HEK293 (cell line): ENCODE measurements at regions not wholly inside any gene's neighbourhood (a gene's known extent, or its start where the extent isn't known, plus 50 kb on each side); places are given as distances from the start of the nearest gene placed in this dataset.

Experiments
- CTCF ChIA-PET: fragments of 350-600 bp; formaldehyde crosslinking; extraction: SDS; loops from one replicate; lab custom pipeline; 2021; ENCODE audit warnings: antibody characterized with exemption; lab: Yijun Ruan, JAX
- POLR2A ChIA-PET: fragments of 300-600 bp; formaldehyde crosslinking; extraction: SDS; loops from one replicate; lab custom pipeline; 2020; ENCODE audit warnings: antibody characterized with exemption, inconsistent platforms; lab: Yijun Ruan, JAX
- H3K27ac ChIP-seq: fragments of 200-500 bp; sonication (Bioruptor generic); 2 replicates; pipeline ENCODE4 v1.5.1; 2014; ENCODE audit warnings: low read depth, low read length, control low read depth, inconsistent platforms; ENCODE audit errors: extremely low read depth
- H3K36me3 ChIP-seq, 2 experiments: fragments of 200-500 bp in 1 of 2; sonication (Bioruptor generic) in 1 of 2; 1 replicate in 1 of 2; 2 replicates in 1 of 2; pipeline ENCODE4 v1.5.1; 2014 to 2017; ENCODE audit warnings: inconsistent platforms in 2 of 2, low read length in 2 of 2; ENCODE audit not compliant: control insufficient read depth in 2 of 2, insufficient read depth in 1 of 2
- H3K4me1 ChIP-seq: fragments of 200-500 bp; sonication (Bioruptor generic); 2 replicates; pipeline ENCODE4 v1.5.1; 2014; ENCODE audit warnings: mild to moderate bottlenecking, low read length, inconsistent platforms; ENCODE audit not compliant: control insufficient read depth, insufficient read depth
- H3K4me3 ChIP-seq: 2 replicates; pipeline ENCODE4 v1.5.1; 2011; ENCODE audit warnings: low read depth, mild to moderate bottlenecking, control low read depth, low read length, moderate library complexity
- H3K9me3 ChIP-seq: fragments of 200-500 bp; sonication (Bioruptor generic); 2 replicates; pipeline ENCODE4 v1.5.1; 2014; ENCODE audit warnings: low read depth, low read length, inconsistent platforms; ENCODE audit not compliant: control insufficient read depth, insufficient read depth
- GLIS2 ChIP-seq: fragments of 450-650 bp; formaldehyde crosslinking; IDR thresholded peaks from 2 replicates; pipeline ENCODE4 v1.5.1; 2016; ENCODE audit warnings: missing biosample characterization, missing genetic modification characterization
- HOXC10 ChIP-seq: sonication (generic); formaldehyde crosslinking; IDR thresholded peaks from 2 replicates; pipeline ENCODE4 v1.8.1; 2023; ENCODE audit warnings: mild to moderate bottlenecking, missing genetic modification reagents
- KLF8 ChIP-seq: fragments of 450-650 bp; formaldehyde crosslinking; IDR thresholded peaks from 2 replicates; pipeline ENCODE4 v1.5.1; 2016; ENCODE audit warnings: missing biosample characterization, missing genetic modification characterization
- PRDM1 ChIP-seq: fragments of 450-650 bp; formaldehyde crosslinking; IDR thresholded peaks from 2 replicates; pipeline ENCODE4; 2016; ENCODE audit warnings: missing biosample characterization, missing genetic modification characterization
- SCRT2 ChIP-seq: fragments of 450-650 bp; formaldehyde crosslinking; IDR thresholded peaks from 2 replicates; pipeline ENCODE4 v1.5.1; 2016; ENCODE audit warnings: missing biosample characterization, missing genetic modification characterization
- ZBTB6 ChIP-seq: fragments of 450-650 bp; formaldehyde crosslinking; IDR thresholded peaks from 2 replicates; pipeline ENCODE4 v1.5.1; 2017; ENCODE audit warnings: missing biosample characterization, missing genetic modification characterization
- ZNF133 ChIP-seq: fragments of 450-650 bp; formaldehyde crosslinking; IDR thresholded peaks from 2 replicates; pipeline ENCODE4 v1.5.1; 2016; ENCODE audit warnings: missing biosample characterization, missing genetic modification characterization
- ZNF157 ChIP-seq: fragments of 450-650 bp; formaldehyde crosslinking; IDR thresholded peaks from 2 replicates; pipeline ENCODE4 v1.5.1; 2016; ENCODE audit warnings: missing biosample characterization, missing genetic modification characterization
- ZNF274 ChIP-seq, 2 experiments: fragments of 200-500 bp in 1 of 2; fragments of 450-650 bp in 1 of 2; sonication (Bioruptor generic) in 1 of 2; formaldehyde crosslinking in 1 of 2; IDR thresholded peaks; 2 replicates each; pipeline versions ENCODE4 v1.5.1 to v1.6.1; 2014 to 2016; ENCODE audit warnings: borderline replicate concordance in 1 of 2, inconsistent platforms in 1 of 2, low read length in 1 of 2, missing biosample characterization in 1 of 2, missing genetic modification characterization in 1 of 2
- ZNF629 ChIP-seq: fragments of 450-650 bp; formaldehyde crosslinking; IDR thresholded peaks from 2 replicates; pipeline ENCODE4 v1.5.1; 2017; ENCODE audit warnings: missing biosample characterization, missing genetic modification characterization
- ZNF830 ChIP-seq: fragments of 450-650 bp; IDR thresholded peaks from 2 replicates; pipeline ENCODE4 v1.5.0; 2018; ENCODE audit warnings: missing biosample characterization, missing genetic modification characterization, low read depth, mild to moderate bottlenecking, moderate library complexity
- ZSCAN23 ChIP-seq: fragments of 450-650 bp; formaldehyde crosslinking; IDR thresholded peaks from 2 replicates; pipeline ENCODE4 v1.5.1; 2016; ENCODE audit warnings: missing biosample characterization, missing genetic modification characterization
- ZXDB ChIP-seq: fragments of 450-650 bp; formaldehyde crosslinking; IDR thresholded peaks from 2 replicates; pipeline ENCODE4 v1.5.1; 2016; ENCODE audit warnings: missing biosample characterization, missing genetic modification characterization
- TF ChIP-seq, protein P1 (sequence below): fragments of 450-650 bp; formaldehyde crosslinking; IDR thresholded peaks from 2 replicates; pipeline ENCODE4 v1.5.1; 2016; ENCODE audit warnings: missing biosample characterization, missing genetic modification characterization
- TF ChIP-seq, protein P2 (sequence below): fragments of 450-650 bp; formaldehyde crosslinking; IDR thresholded peaks from 2 replicates; pipeline ENCODE4; 2016; ENCODE audit warnings: missing biosample characterization, missing genetic modification characterization
- TF ChIP-seq, protein P3 (sequence below): fragments of 450-650 bp; formaldehyde crosslinking; IDR thresholded peaks from 2 replicates; pipeline ENCODE4 v1.5.1; 2016; ENCODE audit warnings: missing biosample characterization, missing genetic modification characterization
- TF ChIP-seq, protein P4 (sequence below): fragments of 450-650 bp; formaldehyde crosslinking; conservative IDR thresholded peaks from 2 replicates; pipeline ENCODE4 v1.5.1; 2016; ENCODE audit warnings: low read depth, missing biosample characterization, missing genetic modification characterization
- TF ChIP-seq, protein P5 (sequence below): fragments of 450-650 bp; formaldehyde crosslinking; IDR thresholded peaks from 2 replicates; pipeline ENCODE4 v1.5.1; 2016; ENCODE audit warnings: missing biosample characterization, missing genetic modification characterization, borderline replicate concordance

- TF ChIP-seq, protein P1, sequence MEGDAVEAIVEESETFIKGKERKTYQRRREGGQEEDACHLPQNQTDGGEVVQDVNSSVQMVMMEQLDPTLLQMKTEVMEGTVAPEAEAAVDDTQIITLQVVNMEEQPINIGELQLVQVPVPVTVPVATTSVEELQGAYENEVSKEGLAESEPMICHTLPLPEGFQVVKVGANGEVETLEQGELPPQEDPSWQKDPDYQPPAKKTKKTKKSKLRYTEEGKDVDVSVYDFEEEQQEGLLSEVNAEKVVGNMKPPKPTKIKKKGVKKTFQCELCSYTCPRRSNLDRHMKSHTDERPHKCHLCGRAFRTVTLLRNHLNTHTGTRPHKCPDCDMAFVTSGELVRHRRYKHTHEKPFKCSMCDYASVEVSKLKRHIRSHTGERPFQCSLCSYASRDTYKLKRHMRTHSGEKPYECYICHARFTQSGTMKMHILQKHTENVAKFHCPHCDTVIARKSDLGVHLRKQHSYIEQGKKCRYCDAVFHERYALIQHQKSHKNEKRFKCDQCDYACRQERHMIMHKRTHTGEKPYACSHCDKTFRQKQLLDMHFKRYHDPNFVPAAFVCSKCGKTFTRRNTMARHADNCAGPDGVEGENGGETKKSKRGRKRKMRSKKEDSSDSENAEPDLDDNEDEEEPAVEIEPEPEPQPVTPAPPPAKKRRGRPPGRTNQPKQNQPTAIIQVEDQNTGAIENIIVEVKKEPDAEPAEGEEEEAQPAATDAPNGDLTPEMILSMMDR (tag by site-specific recombination), result no peak
- TF ChIP-seq ZSCAN23 (tag by site-specific recombination) (no peak), ZNF133 (tag by site-specific recombination) (no peak), HOXC10 (CRISPR knock-in tag) (no peak), SCRT2 (tag by site-specific recombination) (no peak), ZBTB6 (tag by site-specific recombination) (no peak), KLF8 (tag by site-specific recombination) (no peak), GLIS2 (tag by site-specific recombination) (no peak), ZNF629 (tag by site-specific recombination) (no peak), ZXDB (tag by site-specific recombination) (no peak), PRDM1 (tag by site-specific recombination) (no peak), ZNF830 (tag by site-specific recombination) (no peak), ZNF274 (IDR thresholded peaks at IDR 0.05; ENCODE audit: low read length) (no peak), ZNF274 (tag by site-specific recombination; IDR thresholded peaks at IDR 0.05; ENCODE audit: borderline replicate concordance) (no peak), ZNF157 (tag by site-specific recombination) (no peak)
- TF ChIP-seq, protein P2, sequence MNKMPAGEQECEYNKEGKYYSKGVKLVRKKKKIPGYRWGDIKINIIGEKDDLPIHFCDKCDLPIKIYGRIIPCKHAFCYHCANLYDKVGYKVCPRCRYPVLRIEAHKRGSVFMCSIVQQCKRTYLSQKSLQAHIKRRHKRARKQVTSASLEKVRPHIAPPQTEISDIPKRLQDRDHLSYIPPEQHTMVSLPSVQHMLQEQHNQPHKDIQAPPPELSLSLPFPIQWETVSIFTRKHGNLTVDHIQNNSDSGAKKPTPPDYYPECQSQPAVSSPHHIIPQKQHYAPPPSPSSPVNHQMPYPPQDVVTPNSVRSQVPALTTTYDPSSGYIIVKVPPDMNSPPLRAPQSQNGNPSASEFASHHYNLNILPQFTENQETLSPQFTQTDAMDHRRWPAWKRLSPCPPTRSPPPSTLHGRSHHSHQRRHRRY, result no peak
- TF ChIP-seq, protein P3, sequence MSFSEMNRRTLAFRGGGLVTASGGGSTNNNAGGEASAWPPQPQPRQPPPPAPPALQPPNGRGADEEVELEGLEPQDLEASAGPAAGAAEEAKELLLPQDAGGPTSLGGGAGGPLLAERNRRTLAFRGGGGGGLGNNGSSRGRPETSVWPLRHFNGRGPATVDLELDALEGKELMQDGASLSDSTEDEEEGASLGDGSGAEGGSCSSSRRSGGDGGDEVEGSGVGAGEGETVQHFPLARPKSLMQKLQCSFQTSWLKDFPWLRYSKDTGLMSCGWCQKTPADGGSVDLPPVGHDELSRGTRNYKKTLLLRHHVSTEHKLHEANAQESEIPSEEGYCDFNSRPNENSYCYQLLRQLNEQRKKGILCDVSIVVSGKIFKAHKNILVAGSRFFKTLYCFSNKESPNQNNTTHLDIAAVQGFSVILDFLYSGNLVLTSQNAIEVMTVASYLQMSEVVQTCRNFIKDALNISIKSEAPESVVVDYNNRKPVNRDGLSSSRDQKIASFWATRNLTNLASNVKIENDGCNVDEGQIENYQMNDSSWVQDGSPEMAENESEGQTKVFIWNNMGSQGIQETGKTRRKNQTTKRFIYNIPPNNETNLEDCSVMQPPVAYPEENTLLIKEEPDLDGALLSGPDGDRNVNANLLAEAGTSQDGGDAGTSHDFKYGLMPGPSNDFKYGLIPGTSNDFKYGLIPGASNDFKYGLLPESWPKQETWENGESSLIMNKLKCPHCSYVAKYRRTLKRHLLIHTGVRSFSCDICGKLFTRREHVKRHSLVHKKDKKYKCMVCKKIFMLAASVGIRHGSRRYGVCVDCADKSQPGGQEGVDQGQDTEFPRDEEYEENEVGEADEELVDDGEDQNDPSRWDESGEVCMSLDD (tag by site-specific recombination), result no peak
- TF ChIP-seq, protein P4, sequence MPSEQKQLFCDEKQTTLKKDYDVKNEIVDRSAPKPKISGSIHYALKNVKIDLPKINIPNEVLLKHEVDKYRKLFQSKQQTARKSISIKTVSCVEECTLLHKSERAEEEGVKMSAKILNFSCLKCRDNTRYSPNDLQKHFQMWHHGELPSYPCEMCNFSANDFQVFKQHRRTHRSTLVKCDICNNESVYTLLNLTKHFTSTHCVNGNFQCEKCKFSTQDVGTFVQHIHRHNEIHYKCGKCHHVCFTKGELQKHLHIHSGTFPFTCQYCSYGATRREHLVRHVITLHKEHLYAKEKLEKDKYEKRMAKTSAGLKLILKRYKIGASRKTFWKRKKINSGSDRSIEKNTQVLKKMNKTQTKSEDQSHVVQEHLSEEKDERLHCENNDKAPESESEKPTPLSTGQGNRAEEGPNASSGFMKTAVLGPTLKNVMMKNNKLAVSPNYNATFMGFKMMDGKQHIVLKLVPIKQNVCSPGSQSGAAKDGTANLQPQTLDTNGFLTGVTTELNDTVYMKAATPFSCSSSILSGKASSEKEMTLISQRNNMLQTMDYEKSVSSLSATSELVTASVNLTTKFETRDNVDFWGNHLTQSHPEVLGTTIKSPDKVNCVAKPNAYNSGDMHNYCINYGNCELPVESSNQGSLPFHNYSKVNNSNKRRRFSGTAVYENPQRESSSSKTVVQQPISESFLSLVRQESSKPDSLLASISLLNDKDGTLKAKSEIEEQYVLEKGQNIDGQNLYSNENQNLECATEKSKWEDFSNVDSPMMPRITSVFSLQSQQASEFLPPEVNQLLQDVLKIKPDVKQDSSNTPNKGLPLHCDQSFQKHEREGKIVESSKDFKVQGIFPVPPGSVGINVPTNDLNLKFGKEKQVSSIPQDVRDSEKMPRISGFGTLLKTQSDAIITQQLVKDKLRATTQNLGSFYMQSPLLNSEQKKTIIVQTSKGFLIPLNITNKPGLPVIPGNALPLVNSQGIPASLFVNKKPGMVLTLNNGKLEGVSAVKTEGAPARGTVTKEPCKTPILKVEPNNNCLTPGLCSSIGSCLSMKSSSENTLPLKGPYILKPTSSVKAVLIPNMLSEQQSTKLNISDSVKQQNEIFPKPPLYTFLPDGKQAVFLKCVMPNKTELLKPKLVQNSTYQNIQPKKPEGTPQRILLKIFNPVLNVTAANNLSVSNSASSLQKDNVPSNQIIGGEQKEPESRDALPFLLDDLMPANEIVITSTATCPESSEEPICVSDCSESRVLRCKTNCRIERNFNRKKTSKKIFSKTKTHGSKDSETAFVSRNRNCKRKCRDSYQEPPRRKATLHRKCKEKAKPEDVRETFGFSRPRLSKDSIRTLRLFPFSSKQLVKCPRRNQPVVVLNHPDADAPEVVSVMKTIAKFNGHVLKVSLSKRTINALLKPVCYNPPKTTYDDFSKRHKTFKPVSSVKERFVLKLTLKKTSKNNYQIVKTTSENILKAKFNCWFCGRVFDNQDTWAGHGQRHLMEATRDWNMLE (tag by site-specific recombination), result no peak
- TF ChIP-seq, protein P5, sequence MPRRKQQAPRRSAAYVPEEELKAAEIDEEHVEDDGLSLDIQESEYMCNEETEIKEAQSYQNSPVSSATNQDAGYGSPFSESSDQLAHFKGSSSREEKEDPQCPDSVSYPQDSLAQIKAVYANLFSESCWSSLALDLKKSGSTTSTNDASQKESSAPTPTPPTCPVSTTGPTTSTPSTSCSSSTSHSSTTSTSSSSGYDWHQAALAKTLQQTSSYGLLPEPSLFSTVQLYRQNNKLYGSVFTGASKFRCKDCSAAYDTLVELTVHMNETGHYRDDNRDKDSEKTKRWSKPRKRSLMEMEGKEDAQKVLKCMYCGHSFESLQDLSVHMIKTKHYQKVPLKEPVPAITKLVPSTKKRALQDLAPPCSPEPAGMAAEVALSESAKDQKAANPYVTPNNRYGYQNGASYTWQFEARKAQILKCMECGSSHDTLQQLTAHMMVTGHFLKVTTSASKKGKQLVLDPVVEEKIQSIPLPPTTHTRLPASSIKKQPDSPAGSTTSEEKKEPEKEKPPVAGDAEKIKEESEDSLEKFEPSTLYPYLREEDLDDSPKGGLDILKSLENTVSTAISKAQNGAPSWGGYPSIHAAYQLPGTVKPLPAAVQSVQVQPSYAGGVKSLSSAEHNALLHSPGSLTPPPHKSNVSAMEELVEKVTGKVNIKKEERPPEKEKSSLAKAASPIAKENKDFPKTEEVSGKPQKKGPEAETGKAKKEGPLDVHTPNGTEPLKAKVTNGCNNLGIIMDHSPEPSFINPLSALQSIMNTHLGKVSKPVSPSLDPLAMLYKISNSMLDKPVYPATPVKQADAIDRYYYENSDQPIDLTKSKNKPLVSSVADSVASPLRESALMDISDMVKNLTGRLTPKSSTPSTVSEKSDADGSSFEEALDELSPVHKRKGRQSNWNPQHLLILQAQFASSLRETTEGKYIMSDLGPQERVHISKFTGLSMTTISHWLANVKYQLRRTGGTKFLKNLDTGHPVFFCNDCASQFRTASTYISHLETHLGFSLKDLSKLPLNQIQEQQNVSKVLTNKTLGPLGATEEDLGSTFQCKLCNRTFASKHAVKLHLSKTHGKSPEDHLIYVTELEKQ (tag by site-specific recombination), result no peak
- Histone ChIP-seq H3K27ac (no peak overlapping the region), H3K4me3 (no peak overlapping the region), H3K4me1 (no peaks in the 10 kb centered on the region), H3K36me3 (no peaks in the 10 kb centered on the region), H3K9me3 (no peaks in the 10 kb centered on the region)
- ChIA-PET CTCF (interaction anchor here (0.6 kb wide), 1 partner anchor 694 kb away, joined by 3 read pairs; no protein-coding TSS in a partner anchor), POLR2A (no interaction called here)
These were observed 873.4 kb upstream of the MBL2 start for GRCh38 chr10:53645951-53646350.
